Stimulated activated effector memory CD8-positive, alpha-beta T cell treated with anti-CD3 and anti-CD28 coated beads, Interleukin-12 subunit alpha, Interleukin-12 subunit beta, amount 100 ng/mL, for 72 hours (primary cell): ENCODE measurements at regions not wholly inside any gene's neighbourhood (a gene's known extent, or its start where the extent isn't known, plus 50 kb on each side); places are given as distances from the start of the nearest gene placed in this dataset.
A peak's percentile ranks its signal among the peaks of the same experiment; 100 is the strongest.

Source experiments
- ATAC-seq: fragments of 150-1000 bp; cut with Tn5 transposase; 2 replicates; pipeline ENCODE4 v1.10.0; 2021
- DNase-seq, 2 donors: peaks; one replicate each; pipeline ENCODE4 v3.0.0; 2021 to 2022; ENCODE audit warnings: low spot score in 2 of 2
- H3K27ac Mint-ChIP-seq: one replicate; pipeline ENCODE4 v1.8.0; 2022; ENCODE audit warnings: mild to moderate bottlenecking, mixed read lengths
- H3K36me3 Mint-ChIP-seq: one replicate; pipeline ENCODE4 v1.8.0; 2022; ENCODE audit warnings: mild to moderate bottlenecking, mixed read lengths
- H3K4me1 Mint-ChIP-seq: one replicate; pipeline ENCODE4 v1.8.0; 2022; ENCODE audit warnings: mixed read lengths
- H3K4me3 Mint-ChIP-seq: one replicate; pipeline ENCODE4 v1.8.0; 2022; ENCODE audit warnings: mild to moderate bottlenecking, mixed read lengths
- H3K9me3 Mint-ChIP-seq: one replicate; pipeline ENCODE4 v1.8.0; 2022; ENCODE audit warnings: mixed read lengths

- Mint-ChIP-seq H3K27ac (no peak overlapping the region), H3K9me3 (no peaks in the 10 kb centered on the region), H3K36me3 (no peaks in the 10 kb centered on the region), H3K4me3 (no peak overlapping the region), H3K4me1 (no peaks in the 10 kb centered on the region)
- ATAC-seq (no peak), DNase-seq (no peak)
Measured at GRCh38 chr20:24746351-24746685, 202.8 kb upstream of the CST7 start.

GRCh38 chr20:24747010-24747712, 201.9 kb upstream of the CST7 start:
- H3K9me3 Mint-ChIP-seq: no peaks in the 10 kb centered on the region
- H3K4me1 Mint-ChIP-seq: no peaks in the 10 kb centered on the region
- DNase-seq: no peak
- H3K36me3 Mint-ChIP-seq: no peaks in the 10 kb centered on the region
- peak; percentile 27 for ATAC-seq
- no peak overlapping the region for H3K27ac Mint-ChIP-seq
- H3K4me3 Mint-ChIP-seq: no peak overlapping the region

GRCh38 chr20:24747881-24748595, 201.0 kb upstream of the CST7 start:
- Mint-ChIP-seq H3K36me3 (no peaks in the 10 kb centered on the region), H3K9me3 (no peaks in the 10 kb centered on the region), H3K27ac (no peak overlapping the region), H3K4me1 (no peaks in the 10 kb centered on the region), H3K4me3 (no peak overlapping the region)
- ATAC-seq: no peak
- no peak for DNase-seq

GRCh38 chr20:24751551-24751950, 197.5 kb upstream of the CST7 start:
- Mint-ChIP-seq H3K9me3 (no peaks in the 10 kb centered on the region), H3K36me3 (no peaks in the 10 kb centered on the region), H3K27ac (no peak overlapping the region), H3K4me1 (no peaks in the 10 kb centered on the region), H3K4me3 (no peak overlapping the region)
- ATAC-seq (no peak), DNase-seq (no peak)

- Mint-ChIP-seq H3K4me3 (no peak overlapping the region), H3K36me3 (no peaks in the 10 kb centered on the region), H3K9me3 (no peaks in the 10 kb centered on the region), H3K27ac (no peak overlapping the region), H3K4me1 (no peaks in the 10 kb centered on the region)
- no peak for DNase-seq
- peak; percentile 20 for ATAC-seq
Measured at GRCh38 chr20:24752612-24753011, 196.5 kb upstream of the CST7 start.

GRCh38 chr20:24753130-24753529, 195.9 kb upstream of the CST7 start:
- Mint-ChIP-seq H3K36me3 (no peaks in the 10 kb centered on the region), H3K4me3 (no peak overlapping the region), H3K9me3 (no peaks in the 10 kb centered on the region), H3K4me1 (no peaks in the 10 kb centered on the region), H3K27ac (no peak overlapping the region)
- ATAC-seq (peak; percentile 11), DNase-seq (no peak)

GRCh38 chr20:24754691-24755090, 194.4 kb upstream of the CST7 start:
- Mint-ChIP-seq H3K4me1 (no peaks in the 10 kb centered on the region), H3K36me3 (no peaks in the 10 kb centered on the region), H3K4me3 (no peak overlapping the region), H3K9me3 (no peaks in the 10 kb centered on the region), H3K27ac (no peak overlapping the region)
- no peak for DNase-seq
- ATAC-seq: no peak

- Mint-ChIP-seq H3K36me3 (no peaks in the 10 kb centered on the region), H3K4me1 (no peaks in the 10 kb centered on the region), H3K27ac (no peak overlapping the region), H3K4me3 (no peak overlapping the region), H3K9me3 (no peaks in the 10 kb centered on the region)
- DNase-seq: no peak
- no peak for ATAC-seq
Measured at GRCh38 chr20:24755411-24755922, 193.6 kb upstream of the CST7 start.

GRCh38 chr20:24756292-24757025, 192.6 kb upstream of the CST7 start:
- ATAC-seq (no peak), DNase-seq (no peak)
- H3K9me3 Mint-ChIP-seq: no peaks in the 10 kb centered on the region
- no peaks in the 10 kb centered on the region for H3K36me3 Mint-ChIP-seq
- no peaks in the 10 kb centered on the region for H3K4me1 Mint-ChIP-seq
- H3K27ac Mint-ChIP-seq: no peak overlapping the region
- H3K4me3 Mint-ChIP-seq: no peak overlapping the region

GRCh38 chr20:24761220-24762065, 187.6 kb upstream of the CST7 start:
- ATAC-seq: peak; percentile 31
- Mint-ChIP-seq H3K4me3 (no peak overlapping the region), H3K9me3 (no peaks in the 10 kb centered on the region), H3K36me3 (no peaks in the 10 kb centered on the region), H3K27ac (no peak overlapping the region), H3K4me1 (peaks cover 4% of the 10 kb centered on the region)
- DNase-seq: no peak

GRCh38 chr20:24762371-24762770, 186.7 kb upstream of the CST7 start:
- Mint-ChIP-seq H3K4me3 (no peak overlapping the region), H3K4me1 (peaks cover 4% of the 10 kb centered on the region)

GRCh38 chr20:24762791-24763350, 186.2 kb upstream of the CST7 start:
- Mint-ChIP-seq H3K36me3 (no peaks in the 10 kb centered on the region), H3K27ac (no peak overlapping the region), H3K4me3 (no peak overlapping the region), H3K9me3 (no peaks in the 10 kb centered on the region), H3K4me1 (peaks cover 4% of the 10 kb centered on the region)
- no peak for DNase-seq
- ATAC-seq: peak; percentile 14

More at GRCh38 chr20:24762371-24762770, 186.7 kb upstream of the CST7 start:
- Mint-ChIP-seq H3K36me3 (no peaks in the 10 kb centered on the region), H3K9me3 (no peaks in the 10 kb centered on the region), H3K27ac (no peak overlapping the region)
- DNase-seq (no peak), ATAC-seq (peak; percentile 27)

- no peak overlapping the region for H3K4me3 Mint-ChIP-seq
- H3K9me3 Mint-ChIP-seq: no peaks in the 10 kb centered on the region
- H3K27ac Mint-ChIP-seq: no peak overlapping the region
- no peak for DNase-seq
- peaks cover 4% of the 10 kb centered on the region for H3K4me1 Mint-ChIP-seq
- no peaks in the 10 kb centered on the region for H3K36me3 Mint-ChIP-seq
- ATAC-seq: no peak
Measured at GRCh38 chr20:24763386-24764026, 185.6 kb upstream of the CST7 start.

- Mint-ChIP-seq H3K9me3 (no peaks in the 10 kb centered on the region), H3K4me3 (no peak overlapping the region), H3K4me1 (peaks cover 4% of the 10 kb centered on the region), H3K36me3 (no peaks in the 10 kb centered on the region), H3K27ac (no peak overlapping the region)
- ATAC-seq (no peak), DNase-seq (no peak)
Measured at GRCh38 chr20:24764027-24764793, 184.9 kb upstream of the CST7 start.
